ENCODE measurements at regions not wholly inside any gene's neighbourhood (a gene's known extent, or its start where the extent isn't known, plus 50 kb on each side); places are given as distances from the start of the nearest gene placed in this dataset.

- TF ChIP-seq RARB (CRISPR knock-in tag; IDR thresholded peaks at IDR 0.05): no peak
- no peak for TF ChIP-seq TSHZ2 (CRISPR knock-in tag; IDR thresholded peaks at IDR 0.05)
- no peak for TF ChIP-seq PATZ1 (CRISPR knock-in tag; IDR thresholded peaks at IDR 0.05; ENCODE audit: borderline replicate concordance)
- no peak for TF ChIP-seq ISL1 (CRISPR knock-in tag; IDR thresholded peaks at IDR 0.05)
Measured at GRCh38 chr20:7744411-7744810, 195.8 kb downstream of the HAO1 start.

All from SK-N-SH treated with all-trans-retinoic acid at 6 μM for 48 hours (cell line).